ENCODE measurements at regions not wholly inside any gene's neighbourhood (a gene's known extent, or its start where the extent isn't known, plus 50 kb on each side); places are given as distances from the start of the nearest gene placed in this dataset.

- ChIA-PET POLR2A (no interaction called here), CTCF (no interaction called here)
- H3K9me3 ChIP-seq (ENCODE audit: low read length): no peaks in the 10 kb centered on the region
- Mint-ChIP-seq H3K36me3 (no peaks in the 10 kb centered on the region), H3K4me3 (no peak overlapping the region), H3K27me3 (no peaks in the 10 kb centered on the region), H3K9me3 (peaks cover 0 to 2% (median 0%) of the 10 kb centered on the region in 5 donors), H3K4me1 (no peaks in the 10 kb centered on the region), H3K27ac (no peak overlapping the region)
- DNase-seq: no peak
- no peak overlapping the region for H3K27ac ChIP-seq (ENCODE audit: low read depth, low read length)
- H3K36me3 ChIP-seq (ENCODE audit: insufficient read depth, low read length): no peaks in the 10 kb centered on the region
- H3K4me1 ChIP-seq (ENCODE audit: insufficient read depth, low read length): no peaks in the 10 kb centered on the region
- H3K27me3 ChIP-seq (ENCODE audit: insufficient read depth, low read length, poor library complexity, severe bottlenecking): no peaks in the 10 kb centered on the region
- H3K4me3 ChIP-seq (ENCODE audit: low read length): no peak overlapping the region
Measured at GRCh38 chr2:2717406-2717805, 386.3 kb upstream of the MYT1L start.

DNA sequence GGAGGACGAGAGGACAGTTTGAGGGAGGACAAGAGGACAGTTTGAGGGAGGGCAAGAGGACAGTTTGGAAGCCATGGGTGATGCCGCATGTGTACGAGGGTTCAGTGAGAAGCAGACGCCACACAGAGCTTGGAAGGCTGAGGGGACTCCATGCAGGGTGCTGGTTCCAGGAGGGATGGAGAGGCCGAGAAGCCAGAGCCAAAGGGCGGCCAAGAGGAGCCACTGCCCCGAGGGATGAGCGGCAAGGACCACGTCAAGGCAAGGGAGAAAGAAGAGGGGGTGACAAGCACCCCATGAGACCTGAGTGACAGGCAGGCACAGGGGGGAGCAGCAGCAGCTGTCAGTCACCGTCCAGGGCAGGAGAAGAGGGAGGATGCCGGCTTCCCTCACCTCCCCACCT is 385.7 kb upstream of the MYT1L start:
- H3K4me3 ChIP-seq (ENCODE audit: low read length): no peak overlapping the region
- no peaks in the 10 kb centered on the region for H3K27me3 ChIP-seq (ENCODE audit: insufficient read depth, low read length, poor library complexity, severe bottlenecking)
- H3K36me3 Mint-ChIP-seq: no peaks in the 10 kb centered on the region
- H3K4me1 Mint-ChIP-seq: no peaks in the 10 kb centered on the region
- H3K4me3 Mint-ChIP-seq: no peak overlapping the region
- H3K4me1 ChIP-seq (ENCODE audit: insufficient read depth, low read length): no peaks in the 10 kb centered on the region
- no peak for DNase-seq
- ChIA-PET POLR2A (no interaction called here), CTCF (no interaction called here)
- no peaks in the 10 kb centered on the region for H3K9me3 ChIP-seq (ENCODE audit: low read length)
- peaks cover 0 to 2% (median 0%) of the 10 kb centered on the region in 5 donors for H3K9me3 Mint-ChIP-seq
- peaks cover 0 to 2% of the 10 kb centered on the region in 2 donors for H3K27me3 Mint-ChIP-seq
- H3K36me3 ChIP-seq (ENCODE audit: insufficient read depth, low read length): no peaks in the 10 kb centered on the region
- no peak overlapping the region for H3K27ac Mint-ChIP-seq
- H3K27ac ChIP-seq (ENCODE audit: low read depth, low read length): no peak overlapping the region

DNA sequence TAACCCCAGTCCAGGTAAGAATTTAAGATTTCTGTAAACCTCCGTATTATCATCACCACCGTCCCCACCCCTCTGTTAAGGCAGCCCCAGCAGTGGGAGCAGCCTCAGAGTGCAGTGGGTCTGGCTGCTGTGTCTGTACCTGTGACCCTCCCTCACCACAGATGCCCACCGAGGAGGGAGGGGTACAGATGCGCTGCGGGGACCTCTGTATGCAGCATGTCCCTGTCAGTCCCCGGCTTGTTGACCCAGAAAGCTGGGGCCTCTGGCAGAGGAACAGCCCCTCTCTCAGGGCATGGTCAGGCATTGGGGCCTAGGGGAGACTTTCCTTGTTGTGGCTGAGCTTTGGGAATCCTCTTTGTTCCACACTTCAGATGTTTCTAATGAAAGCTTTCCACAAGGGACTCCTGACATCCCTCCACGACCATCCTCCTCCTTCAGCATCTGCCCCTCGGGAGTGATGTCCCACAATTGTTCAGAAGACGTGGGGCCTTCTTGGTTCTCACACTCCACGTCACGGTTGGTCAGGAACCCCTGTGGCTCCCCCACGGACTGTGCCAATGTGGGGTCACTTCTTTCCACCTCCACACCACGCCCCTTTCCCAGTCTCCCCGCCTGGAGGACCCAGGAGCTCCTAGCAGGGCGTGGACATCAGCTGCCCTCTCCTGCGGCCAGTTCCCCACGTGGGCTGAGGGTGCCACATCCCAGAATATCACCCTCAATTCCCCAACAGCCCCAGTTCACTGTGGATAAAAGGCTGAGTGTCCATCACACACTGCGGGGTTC is 384.2 kb upstream of the MYT1L start:
- no peak overlapping the region for H3K4me3 Mint-ChIP-seq
- Histone ChIP-seq H3K4me1 (ENCODE audit: insufficient read depth, low read length) (no peaks in the 10 kb centered on the region), H3K36me3 (ENCODE audit: insufficient read depth, low read length) (no peaks in the 10 kb centered on the region), H3K4me3 (ENCODE audit: low read length) (no peak overlapping the region), H3K27ac (ENCODE audit: low read depth, low read length) (no peak overlapping the region), H3K27me3 (ENCODE audit: insufficient read depth, low read length, poor library complexity, severe bottlenecking) (no peaks in the 10 kb centered on the region), H3K9me3 (ENCODE audit: low read length) (no peaks in the 10 kb centered on the region)
- H3K27ac Mint-ChIP-seq: no peak overlapping the region
- no peak for DNase-seq
- POLR2A ChIA-PET: no interaction called here
- peaks cover 0 to 2% of the 10 kb centered on the region in 2 donors for H3K27me3 Mint-ChIP-seq
- no peaks in the 10 kb centered on the region for H3K36me3 Mint-ChIP-seq
- CTCF ChIA-PET: no interaction called here
- H3K9me3 Mint-ChIP-seq: no peaks in the 10 kb centered on the region
- H3K4me1 Mint-ChIP-seq: no peaks in the 10 kb centered on the region

DNA sequence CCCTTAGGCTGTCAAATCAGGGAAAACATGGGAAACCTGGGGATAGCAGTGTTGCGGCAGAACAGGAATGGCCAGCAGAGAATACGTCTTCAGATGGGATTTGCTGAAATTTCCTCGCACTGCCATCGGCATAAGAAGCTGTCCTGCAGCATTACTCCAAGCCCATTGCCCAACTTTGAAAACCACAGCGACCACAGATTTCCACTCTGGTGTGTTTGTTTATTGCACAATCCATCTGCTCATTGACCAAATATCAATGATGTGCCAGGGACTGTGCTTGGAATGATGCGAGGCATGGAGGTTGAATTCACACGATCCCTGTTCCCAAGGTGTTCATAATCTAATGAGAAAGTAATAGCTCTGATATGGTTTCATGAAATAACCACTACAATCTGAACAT is 383.3 kb upstream of the MYT1L start:
- no peaks in the 10 kb centered on the region for H3K9me3 Mint-ChIP-seq
- CTCF ChIA-PET: no interaction called here
- no peaks in the 10 kb centered on the region for H3K36me3 Mint-ChIP-seq
- H3K36me3 ChIP-seq (ENCODE audit: insufficient read depth, low read length): no peaks in the 10 kb centered on the region
- DNase-seq: no peak
- POLR2A ChIA-PET: no interaction called here
- H3K27ac Mint-ChIP-seq: no peak overlapping the region
- H3K9me3 ChIP-seq (ENCODE audit: low read length): no peaks in the 10 kb centered on the region
- no peaks in the 10 kb centered on the region for H3K27me3 ChIP-seq (ENCODE audit: insufficient read depth, low read length, poor library complexity, severe bottlenecking)
- H3K4me1 Mint-ChIP-seq: no peaks in the 10 kb centered on the region
- H3K27me3 Mint-ChIP-seq: peaks cover 0 to 2% of the 10 kb centered on the region in 2 donors
- no peak overlapping the region for H3K4me3 ChIP-seq (ENCODE audit: low read length)
- no peak overlapping the region for H3K4me3 Mint-ChIP-seq
- no peak overlapping the region for H3K27ac ChIP-seq (ENCODE audit: low read depth, low read length)
- H3K4me1 ChIP-seq (ENCODE audit: insufficient read depth, low read length): no peaks in the 10 kb centered on the region

- Histone ChIP-seq H3K4me3 (ENCODE audit: low read length) (no peak overlapping the region), H3K36me3 (ENCODE audit: insufficient read depth, low read length) (no peaks in the 10 kb centered on the region), H3K4me1 (ENCODE audit: insufficient read depth, low read length) (no peaks in the 10 kb centered on the region), H3K9me3 (ENCODE audit: low read length) (no peaks in the 10 kb centered on the region), H3K27ac (ENCODE audit: low read depth, low read length) (no peak overlapping the region), H3K27me3 (ENCODE audit: insufficient read depth, low read length, poor library complexity, severe bottlenecking) (no peaks in the 10 kb centered on the region)
- ChIA-PET CTCF (no interaction called here), POLR2A (no interaction called here)
- H3K9me3 Mint-ChIP-seq: peaks cover 0 to 2% (median 0%) of the 10 kb centered on the region in 5 donors
- H3K4me3 Mint-ChIP-seq: no peak overlapping the region
- no peaks in the 10 kb centered on the region for H3K36me3 Mint-ChIP-seq
- H3K4me1 Mint-ChIP-seq: no peaks in the 10 kb centered on the region
- no peak for DNase-seq
- H3K27ac Mint-ChIP-seq: no peak overlapping the region
- peaks cover 0 to 2% of the 10 kb centered on the region in 2 donors for H3K27me3 Mint-ChIP-seq
Measured at GRCh38 chr2:2709431-2709770, 378.3 kb upstream of the MYT1L start.

DNA sequence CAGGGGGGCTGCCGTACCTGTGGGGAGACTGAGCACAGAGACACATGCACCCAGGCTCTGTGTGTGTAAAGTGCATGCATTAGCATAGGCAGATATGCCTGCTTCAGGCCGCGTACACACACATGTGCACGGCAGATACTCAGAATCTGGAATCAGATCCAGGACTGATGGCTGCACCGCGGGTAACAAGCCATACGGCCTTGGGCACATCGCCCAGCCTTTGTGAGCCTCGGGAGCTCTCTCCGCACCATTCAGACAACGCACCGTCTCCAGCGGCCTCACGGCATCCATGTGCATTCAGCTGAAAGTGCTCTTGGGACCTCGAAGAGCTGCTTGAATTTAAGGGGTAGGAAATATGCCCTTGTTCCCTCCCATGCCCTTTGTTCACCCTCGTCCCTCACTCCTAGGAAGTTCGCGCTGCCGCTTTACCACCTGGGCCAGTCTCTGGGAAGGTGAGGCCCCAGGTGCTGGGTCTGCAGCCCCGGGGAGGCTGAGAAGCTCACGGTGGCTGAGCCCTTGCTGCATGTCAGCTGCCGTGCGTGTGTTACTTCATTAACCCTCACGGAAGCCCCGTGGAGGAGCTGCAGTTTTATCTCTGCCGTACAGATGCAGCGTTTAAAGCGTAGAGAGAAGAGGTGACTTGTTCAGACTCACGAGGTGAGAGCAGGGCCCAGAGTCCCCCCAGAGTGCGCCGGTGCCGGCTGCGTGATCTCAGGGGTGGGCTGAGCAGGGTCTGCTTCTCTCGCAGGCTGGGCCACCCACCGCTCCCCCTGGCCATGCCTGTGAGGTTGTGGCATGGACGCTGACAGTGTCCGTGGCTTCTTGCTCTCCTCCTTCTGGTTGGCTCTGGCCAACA is 377.7 kb upstream of the MYT1L start:
- no peaks in the 10 kb centered on the region for H3K4me1 ChIP-seq (ENCODE audit: insufficient read depth, low read length)
- Mint-ChIP-seq H3K36me3 (no peaks in the 10 kb centered on the region), H3K9me3 (peaks cover 0 to 2% (median 0%) of the 10 kb centered on the region in 5 donors), H3K27ac (no peak overlapping the region), H3K27me3 (peaks cover 0 to 2% of the 10 kb centered on the region in 2 donors), H3K4me3 (no peak overlapping the region), H3K4me1 (no peaks in the 10 kb centered on the region)
- H3K36me3 ChIP-seq (ENCODE audit: insufficient read depth, low read length): no peaks in the 10 kb centered on the region
- no peak for DNase-seq
- ChIA-PET POLR2A (no interaction called here), CTCF (no interaction called here)
- H3K27me3 ChIP-seq (ENCODE audit: insufficient read depth, low read length, poor library complexity, severe bottlenecking): no peaks in the 10 kb centered on the region
- H3K4me3 ChIP-seq (ENCODE audit: low read length): no peak overlapping the region
- no peak overlapping the region for H3K27ac ChIP-seq (ENCODE audit: low read depth, low read length)
- no peaks in the 10 kb centered on the region for H3K9me3 ChIP-seq (ENCODE audit: low read length)

DNA sequence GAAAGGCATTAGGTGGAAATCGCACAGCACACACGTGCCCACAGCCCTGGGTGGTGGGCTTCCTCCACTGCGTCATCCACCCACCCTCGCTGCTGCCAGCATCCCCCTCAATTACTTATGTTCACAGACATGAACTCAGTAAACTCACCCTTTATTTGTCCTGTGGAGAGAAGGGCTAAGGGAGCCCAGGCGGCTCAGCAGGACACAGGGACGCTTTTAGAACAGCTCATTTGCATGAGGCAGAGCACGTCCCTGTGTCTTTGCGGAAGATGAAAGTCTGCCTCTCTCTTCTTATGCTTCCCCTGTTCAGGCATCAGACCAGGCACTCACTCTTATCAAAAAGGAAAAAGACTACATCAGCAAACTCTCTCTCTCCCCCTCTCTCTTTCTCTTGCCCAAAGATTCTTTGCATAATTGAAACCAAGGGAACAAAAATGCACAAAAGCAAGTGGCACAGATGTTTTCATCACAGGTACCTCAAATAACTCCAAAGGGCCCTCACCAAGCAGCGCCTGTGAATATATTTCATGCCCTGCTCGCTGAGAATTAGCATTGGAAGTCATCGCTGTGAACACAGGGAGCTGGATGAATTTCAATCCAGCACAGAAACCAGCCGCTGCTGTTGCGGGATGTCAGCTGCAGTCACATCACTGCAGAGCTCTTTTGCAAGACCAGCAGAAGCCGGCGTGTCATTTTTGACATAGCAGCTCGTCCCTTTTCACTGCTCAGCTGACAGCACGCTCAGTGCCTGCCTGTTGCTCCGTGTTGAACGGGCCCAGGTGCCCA is 376.3 kb upstream of the MYT1L start:
- Histone ChIP-seq H3K4me1 (ENCODE audit: insufficient read depth, low read length) (no peaks in the 10 kb centered on the region), H3K36me3 (ENCODE audit: insufficient read depth, low read length) (no peaks in the 10 kb centered on the region), H3K9me3 (ENCODE audit: low read length) (no peaks in the 10 kb centered on the region), H3K27ac (ENCODE audit: low read depth, low read length) (no peak overlapping the region), H3K4me3 (ENCODE audit: low read length) (no peak overlapping the region), H3K27me3 (ENCODE audit: insufficient read depth, low read length, poor library complexity, severe bottlenecking) (no peaks in the 10 kb centered on the region)
- Mint-ChIP-seq H3K36me3 (no peaks in the 10 kb centered on the region), H3K9me3 (peaks cover 0 to 2% (median 0%) of the 10 kb centered on the region in 5 donors), H3K27me3 (peaks cover 0 to 2% of the 10 kb centered on the region in 2 donors), H3K4me1 (no peaks in the 10 kb centered on the region), H3K27ac (no peak overlapping the region), H3K4me3 (no peak overlapping the region)
- no peak for DNase-seq
- ChIA-PET POLR2A (no interaction called here), CTCF (no interaction called here)

- H3K27me3 Mint-ChIP-seq: no peaks in the 10 kb centered on the region
- H3K9me3 Mint-ChIP-seq: peaks cover 0 to 2% (median 0%) of the 10 kb centered on the region in 5 donors
- DNase-seq: no peak
- CTCF ChIA-PET: no interaction called here
- H3K4me3 ChIP-seq (ENCODE audit: low read length): no peak overlapping the region
- no peaks in the 10 kb centered on the region for H3K36me3 ChIP-seq (ENCODE audit: insufficient read depth, low read length)
- H3K4me1 ChIP-seq (ENCODE audit: insufficient read depth, low read length): no peaks in the 10 kb centered on the region
- H3K4me3 Mint-ChIP-seq: no peak overlapping the region
- H3K9me3 ChIP-seq (ENCODE audit: low read length): no peaks in the 10 kb centered on the region
- no peaks in the 10 kb centered on the region for H3K4me1 Mint-ChIP-seq
- H3K27me3 ChIP-seq (ENCODE audit: insufficient read depth, low read length, poor library complexity, severe bottlenecking): no peaks in the 10 kb centered on the region
- no peak overlapping the region for H3K27ac ChIP-seq (ENCODE audit: low read depth, low read length)
- no peaks in the 10 kb centered on the region for H3K36me3 Mint-ChIP-seq
- no peak overlapping the region for H3K27ac Mint-ChIP-seq
- POLR2A ChIA-PET: no interaction called here
Measured at GRCh38 chr2:2706306-2706705, 375.2 kb upstream of the MYT1L start.
